Fibroblast of gingiva (primary cell): ENCODE measurements at regions not wholly inside any gene's neighbourhood (a gene's known extent, or its start where the extent isn't known, plus 50 kb on each side); places are given as distances from the start of the nearest gene placed in this dataset.

Experiments
- DNase-seq: peaks from one replicate; pipeline ENCODE4 v3.0.0-alpha.2; 2011; ENCODE audit warnings: low read depth

- DNase-seq: no peak
Observed at GRCh38 chr16:17858061-17858460, 387.3 kb upstream of the XYLT1 start.

- no peak for DNase-seq
Observed at GRCh38 chr16:17853958-17854357, 383.2 kb upstream of the XYLT1 start.

GRCh38 chr16:17852977-17853702 is 382.4 kb upstream of the XYLT1 start:
- DNase-seq: no peak

DNA sequence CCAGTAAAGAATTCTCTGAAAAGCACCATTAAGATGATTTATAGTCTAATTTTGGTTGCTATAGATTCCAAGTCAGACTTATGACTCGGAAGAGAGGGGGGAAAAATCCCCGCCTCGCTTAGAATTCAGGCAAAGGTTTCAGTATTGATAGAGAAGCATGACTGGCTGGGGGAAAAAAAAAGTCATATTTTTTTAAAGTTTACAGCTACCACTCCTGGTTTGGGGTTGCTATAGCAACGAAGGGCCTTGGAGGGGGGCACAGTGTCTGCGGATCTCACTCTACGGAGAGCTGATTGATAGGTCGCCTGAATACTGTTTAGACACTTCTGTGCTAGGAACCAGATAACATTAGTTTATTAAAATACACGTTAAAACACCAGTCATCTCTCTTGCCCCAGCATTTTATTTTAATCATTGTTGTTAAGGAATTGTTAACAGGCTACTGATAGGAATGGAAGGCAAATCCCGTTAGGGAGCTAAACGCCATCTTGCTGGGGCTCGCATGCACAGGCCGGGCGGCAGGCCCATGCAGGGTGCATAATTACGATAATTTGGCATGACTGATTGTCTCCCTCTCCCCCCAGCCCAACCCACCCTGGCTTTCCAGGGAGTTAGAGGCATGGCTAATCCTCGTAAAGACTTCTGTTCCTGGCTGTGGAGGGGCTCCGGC is 380.0 kb upstream of the XYLT1 start:
- no peak for DNase-seq

DNA sequence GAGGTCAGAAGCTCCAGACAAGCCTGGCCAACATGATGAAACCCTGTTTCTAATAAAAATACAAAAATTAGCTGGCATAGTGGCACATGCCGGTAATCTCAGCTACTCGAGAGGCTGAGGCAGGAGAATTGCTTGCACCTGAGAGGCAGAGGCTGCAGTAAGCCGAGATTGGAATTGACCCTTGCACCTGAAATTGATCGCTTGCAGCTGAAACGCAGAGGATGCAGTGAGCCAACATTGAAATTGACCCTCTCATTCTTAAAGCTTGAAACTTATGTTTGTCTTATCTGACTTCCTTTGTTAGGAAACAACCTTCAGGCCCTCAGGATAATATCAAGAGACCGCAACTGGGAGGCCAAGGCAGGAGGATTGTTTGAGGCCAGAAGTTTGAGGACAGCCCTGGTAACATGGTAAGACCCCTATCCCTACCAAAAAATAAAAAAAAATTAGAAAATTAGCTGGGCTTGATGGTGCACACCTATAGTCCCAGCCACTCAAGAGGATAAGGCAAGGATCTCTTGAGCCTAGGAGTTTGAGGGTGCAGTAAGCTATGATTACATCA is 376.6 kb upstream of the XYLT1 start:
- DNase-seq: no peak

- DNase-seq: no peak
Observed at GRCh38 chr16:17846030-17846429, 375.3 kb upstream of the XYLT1 start.

GRCh38 chr16:17845031-17845430 is 374.3 kb upstream of the XYLT1 start:
- no peak for DNase-seq

DNA sequence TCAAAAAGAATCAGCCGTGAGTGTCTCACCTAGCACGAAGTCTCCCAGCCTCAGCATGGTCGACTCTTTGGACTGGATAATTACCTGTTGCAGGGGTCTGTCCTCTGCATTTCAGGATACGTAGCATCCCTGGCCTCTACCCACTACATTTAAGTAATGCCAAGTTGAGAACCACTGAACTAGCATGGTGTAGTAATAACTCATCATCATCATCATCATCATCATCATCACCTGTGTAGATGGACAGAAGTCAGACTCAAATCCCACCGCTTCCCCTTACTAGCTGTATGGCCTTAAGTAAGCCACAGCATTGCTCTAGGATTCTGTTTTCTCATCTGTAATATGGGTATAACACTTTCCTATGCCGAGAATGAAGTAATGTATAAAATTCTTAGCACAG is 373.1 kb upstream of the XYLT1 start:
- no peak for DNase-seq

GRCh38 chr16:17839907-17840306 is 369.1 kb upstream of the XYLT1 start:
- DNase-seq: no peak

GRCh38 chr16:17839272-17839671 is 368.5 kb upstream of the XYLT1 start:
- DNase-seq: no peak

- peak; percentile 82 for DNase-seq
Observed at GRCh38 chr16:17836868-17837602, 366.3 kb upstream of the XYLT1 start.

- peak; percentile 6 for DNase-seq
Observed at GRCh38 chr16:17835118-17835876, 364.5 kb upstream of the XYLT1 start.

GRCh38 chr16:17832738-17833137 is 362.0 kb upstream of the XYLT1 start:
- no peak for DNase-seq

GRCh38 chr16:17831330-17831729 is 360.6 kb upstream of the XYLT1 start:
- DNase-seq: no peak

- DNase-seq: no peak
Observed at GRCh38 chr16:17830651-17831050, 359.9 kb upstream of the XYLT1 start.

- DNase-seq: no peak
Observed at GRCh38 chr16:17829811-17830210, 359.1 kb upstream of the XYLT1 start.

DNA sequence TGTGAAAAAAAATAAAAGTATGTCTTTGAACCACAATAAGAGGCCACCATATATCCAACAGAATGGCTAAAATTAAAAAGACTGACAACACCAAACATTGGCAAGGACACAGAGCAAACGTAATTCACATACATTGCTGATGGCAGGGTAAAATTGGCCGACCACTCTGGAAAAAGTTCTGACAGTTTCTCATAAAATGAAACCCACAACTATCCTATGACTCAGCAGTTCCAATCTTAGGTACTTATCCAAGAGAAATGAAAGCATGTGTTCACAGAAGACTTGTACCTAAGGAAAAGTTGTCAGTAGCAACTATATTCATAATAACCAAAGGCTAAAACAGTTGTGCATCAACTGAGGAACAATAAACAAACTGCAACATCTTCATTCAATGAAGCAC is 357.3 kb upstream of the XYLT1 start:
- DNase-seq: peak; percentile 81

- peak; percentile 35 for DNase-seq
Observed at GRCh38 chr16:17827313-17827712, 356.6 kb upstream of the XYLT1 start.

GRCh38 chr16:17817943-17818342 is 347.2 kb upstream of the XYLT1 start:
- no peak for DNase-seq

DNA sequence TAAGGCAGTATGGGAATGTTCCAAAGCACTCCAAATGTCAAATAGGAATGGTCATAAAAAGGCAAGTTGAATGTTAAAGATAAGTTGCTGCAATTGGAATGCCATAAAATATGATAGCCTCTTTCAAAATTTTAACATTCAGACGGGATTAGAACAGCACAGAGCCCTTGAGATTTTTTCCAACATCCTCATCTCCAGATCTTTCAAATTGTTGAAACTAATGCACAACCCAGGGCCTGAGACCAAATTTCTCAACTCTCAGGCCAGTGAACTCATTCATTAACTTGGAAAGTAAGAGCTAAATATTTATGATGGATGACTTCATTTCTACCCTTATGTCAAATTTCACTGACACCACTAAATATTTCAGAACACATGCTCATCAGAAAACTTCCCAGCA is 346.5 kb upstream of the XYLT1 start:
- no peak for DNase-seq

- no peak for DNase-seq
Observed at GRCh38 chr16:17812771-17813170, 342.0 kb upstream of the XYLT1 start.

DNA sequence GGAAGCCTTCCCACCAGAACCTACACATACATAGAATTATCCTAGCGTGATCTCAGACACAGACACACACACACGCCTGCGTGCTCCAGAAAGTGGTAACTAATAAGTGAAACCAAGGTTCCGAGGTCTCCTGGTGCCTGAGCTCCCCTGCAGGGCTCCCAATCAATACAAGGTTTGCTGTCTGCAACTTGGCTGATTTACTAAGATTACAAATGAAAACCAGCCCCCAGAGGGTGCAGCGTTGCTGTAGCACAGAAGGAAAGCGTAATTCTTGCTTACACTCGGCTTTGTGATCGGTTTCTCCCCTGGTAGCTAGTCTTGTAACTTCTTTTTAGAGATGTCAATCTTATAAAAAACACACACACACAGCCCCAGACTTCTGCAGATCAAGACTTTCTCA is 334.1 kb upstream of the XYLT1 start:
- no peak for DNase-seq
